GM21390 (cell line): ENCODE measurements at regions not wholly inside any gene's neighbourhood (a gene's known extent, or its start where the extent isn't known, plus 50 kb on each side); places are given as distances from the start of the nearest gene placed in this dataset.
A peak's percentile ranks its signal among the peaks of the same experiment; 100 is the strongest.
"Not testable (repeated sequence)": the region's sequence is repeated elsewhere in the genome, so short reads cannot be mapped to it uniquely, and the experiment has no call there.

Source experiments
- ATAC-seq: cut with Tn5 transposase; IDR thresholded peaks from one replicate; pipeline ENCODE4 v1.9.1; 2021; ENCODE audit not compliant: unreplicated experiment

DNA sequence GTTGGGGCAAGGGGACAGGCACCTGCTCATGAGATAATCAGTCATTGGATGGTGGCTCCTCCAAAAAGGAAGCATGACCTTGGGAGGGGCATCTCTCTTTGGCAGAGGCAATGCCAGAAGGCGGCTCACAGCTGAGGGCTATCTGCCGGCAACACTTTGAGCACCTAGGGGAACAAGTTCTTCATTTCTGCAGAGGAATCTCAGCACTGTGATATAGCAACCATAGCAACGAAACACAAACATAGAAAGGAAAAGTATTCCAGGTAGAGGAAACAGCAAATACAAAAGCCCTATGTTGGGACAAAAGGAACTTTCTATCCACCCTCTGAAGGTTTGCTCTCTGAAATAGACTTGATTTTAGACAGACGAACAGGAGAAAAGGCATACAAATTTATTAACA, 89.1 kb upstream of the NEDD4L start:
- ATAC-seq, result no peak

DNA sequence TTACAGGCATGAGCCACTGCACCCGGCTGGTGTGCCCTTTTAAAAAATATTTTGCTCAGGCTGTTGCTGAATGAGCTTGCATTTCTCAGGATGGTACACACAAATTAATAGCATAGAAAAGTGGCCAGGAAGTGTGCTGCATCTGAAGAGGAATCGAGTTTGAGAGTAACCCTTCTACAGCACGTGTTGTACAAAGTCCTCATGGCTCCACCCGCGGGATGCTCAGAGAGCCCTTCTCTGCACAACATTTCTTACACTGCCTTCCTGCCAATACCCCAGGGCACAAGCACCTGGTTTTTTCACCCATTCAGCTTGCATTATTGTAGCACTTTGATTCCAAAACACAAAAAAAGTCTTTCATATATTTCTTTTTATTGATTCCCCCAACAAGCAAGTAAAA, 90.1 kb upstream of the NEDD4L start:
- no peak for ATAC-seq

DNA sequence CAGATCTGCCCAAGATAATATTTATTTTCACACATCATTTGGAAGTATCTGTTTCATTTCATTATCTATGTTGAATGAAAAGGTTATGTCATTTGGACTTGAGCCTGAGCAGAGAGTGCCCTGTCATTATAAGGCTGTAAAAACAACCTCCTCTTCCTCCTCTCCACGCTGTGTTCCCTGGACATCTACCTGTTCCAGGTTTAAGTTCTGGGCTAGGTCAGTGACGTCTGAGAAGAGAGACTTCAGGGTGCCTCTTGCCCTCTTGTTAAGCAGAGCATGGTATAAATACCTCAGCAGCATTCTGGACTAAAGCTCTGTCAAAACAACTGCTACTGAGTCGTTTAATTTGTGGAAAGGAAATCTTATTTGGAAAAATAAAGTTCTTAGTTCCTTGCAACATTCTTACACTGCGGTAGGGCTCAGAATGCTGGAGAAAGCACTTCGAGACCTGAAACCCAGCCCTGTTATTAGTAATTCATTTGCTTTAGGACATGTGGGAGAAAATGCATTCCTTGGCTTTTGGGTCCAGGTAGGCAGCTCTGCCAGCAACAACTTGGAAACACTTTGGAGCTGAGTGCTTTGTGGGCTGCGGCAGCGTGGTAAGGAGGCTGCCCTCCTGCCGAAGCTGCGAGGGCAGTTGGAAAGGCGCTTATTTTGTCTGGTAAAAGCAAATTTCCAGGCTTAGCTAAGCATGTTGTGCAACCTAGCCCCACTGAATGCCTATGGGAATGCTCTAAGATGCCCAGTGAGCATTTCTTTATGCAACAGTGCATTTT, 91.8 kb upstream of the NEDD4L start:
- ATAC-seq, result no peak

DNA sequence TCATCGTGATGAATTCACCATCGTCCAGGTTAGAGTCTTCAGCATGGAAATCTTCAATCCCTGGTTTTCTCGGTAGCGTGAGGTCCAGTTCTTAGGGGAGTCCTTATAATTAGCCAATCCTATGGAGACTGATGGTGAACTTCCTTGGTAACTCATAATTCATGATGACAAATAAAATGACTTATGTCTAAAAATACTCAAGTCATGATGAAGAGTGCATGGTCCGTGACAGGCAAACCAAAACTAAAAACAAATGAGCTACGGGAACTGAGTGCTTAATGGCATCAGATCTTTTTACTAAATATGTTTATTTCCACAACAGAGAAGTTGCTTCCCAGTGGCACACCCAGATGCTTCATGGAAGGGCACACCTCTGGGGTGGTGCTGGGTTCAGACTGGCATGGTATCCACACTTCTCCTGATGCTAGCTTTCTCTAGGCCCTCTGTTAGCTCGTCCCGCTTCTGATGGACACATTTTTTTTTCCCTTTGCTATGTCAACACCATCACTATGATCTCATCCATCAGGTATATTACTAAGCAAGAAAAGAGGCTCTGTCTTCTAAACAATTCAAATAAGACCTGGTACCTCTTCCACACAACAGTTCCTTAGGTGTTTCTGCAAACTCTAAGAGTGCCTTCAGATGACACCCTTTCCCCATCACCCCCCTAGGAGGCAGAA, 92.8 kb upstream of the NEDD4L start:
- peak; percentile 53 for ATAC-seq

DNA sequence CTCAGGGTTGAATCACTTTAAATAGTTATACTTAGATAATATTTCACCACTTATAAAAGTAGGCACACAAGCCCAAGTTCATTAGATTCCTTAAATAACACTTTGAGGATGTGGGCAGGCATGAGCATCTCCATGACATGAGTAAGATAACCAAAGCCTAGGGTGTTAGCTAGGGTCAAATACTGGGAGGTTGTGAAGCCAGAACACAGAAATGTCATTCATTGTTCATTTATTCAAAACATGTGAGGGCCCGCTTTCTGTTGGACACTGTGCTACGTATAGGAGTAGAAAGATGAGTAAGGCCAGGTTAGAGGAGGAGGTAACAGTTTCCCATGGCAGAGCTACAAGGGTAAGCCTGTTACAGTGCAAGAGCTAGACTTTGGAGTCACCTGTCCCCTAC, 93.5 kb upstream of the NEDD4L start:
- no peak for ATAC-seq

DNA sequence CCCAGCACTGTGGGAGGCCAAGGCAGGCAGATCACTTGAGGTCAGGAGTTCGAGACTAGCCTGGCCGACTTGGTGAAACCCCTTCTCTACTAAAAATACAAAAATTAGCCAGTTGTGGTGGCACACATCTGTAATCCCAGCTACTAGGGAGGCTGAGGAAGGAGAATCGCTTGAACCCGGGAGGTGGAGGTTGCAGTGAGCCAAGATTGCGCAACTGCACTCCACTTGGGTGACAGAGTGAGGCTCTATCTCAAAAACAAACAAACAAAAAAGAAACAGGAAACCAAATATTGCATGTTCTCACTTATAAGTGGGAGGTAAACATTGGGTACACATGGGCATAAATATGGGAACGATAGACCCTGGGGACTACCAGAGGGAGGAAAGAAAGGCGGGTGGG, 94.7 kb upstream of the NEDD4L start:
- ATAC-seq, result not testable (repeated sequence)

DNA sequence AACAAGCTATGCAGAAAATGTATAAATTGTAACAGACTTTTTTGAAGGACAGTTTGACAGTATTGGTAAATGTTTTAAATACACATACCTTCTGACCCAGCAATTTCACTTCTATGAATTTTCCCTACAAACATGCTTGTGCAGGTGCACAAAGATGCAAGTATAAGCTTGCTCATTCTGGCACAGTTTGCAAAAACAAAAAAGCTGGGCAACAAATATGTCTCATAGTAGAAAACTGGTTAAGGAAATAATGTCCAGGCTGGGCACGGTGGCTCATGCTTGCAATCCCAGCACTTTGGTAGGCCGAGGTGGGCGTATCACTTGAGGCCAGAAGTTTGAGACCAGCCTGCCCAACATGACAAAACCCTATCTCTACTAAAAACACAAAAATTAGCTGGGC, 96.9 kb upstream of the NEDD4L start:
- ATAC-seq, result no peak

DNA sequence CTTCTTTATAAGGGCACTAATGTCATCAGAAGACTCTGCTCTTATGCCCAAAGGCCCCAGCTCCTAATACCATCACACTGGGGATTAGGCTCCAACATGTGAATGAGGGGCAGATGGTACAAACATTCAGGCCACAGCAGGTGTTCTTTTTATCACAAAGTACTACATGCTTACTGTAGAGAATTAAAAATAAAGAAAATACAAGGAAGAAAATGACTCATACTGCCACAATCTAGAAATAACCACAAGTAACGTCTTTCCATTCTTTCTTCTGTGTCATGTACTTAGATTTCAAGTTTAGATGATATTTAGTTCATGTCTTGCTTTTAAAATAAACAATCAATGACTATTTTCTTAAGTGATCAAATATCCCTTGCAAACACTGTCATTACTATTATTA, 100.3 kb upstream of the NEDD4L start:
- no peak for ATAC-seq

DNA sequence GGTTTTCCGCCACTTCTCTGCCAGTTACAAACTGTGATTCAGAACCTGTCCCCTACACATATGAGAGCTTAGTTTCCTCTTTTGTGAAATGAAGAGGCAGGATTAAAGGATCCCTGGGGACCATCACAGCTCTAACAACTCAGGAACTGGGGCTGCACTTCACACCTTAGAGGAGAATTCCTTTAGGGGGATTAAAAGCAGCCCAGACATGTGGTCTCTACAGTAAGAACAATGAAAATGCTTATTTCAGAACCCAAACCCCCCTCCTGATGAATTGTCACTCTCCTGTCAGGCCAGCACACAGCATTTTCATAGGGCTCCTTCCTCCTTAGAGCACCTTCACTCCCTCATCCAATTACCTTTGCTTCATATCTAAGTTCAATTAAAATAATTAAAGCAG, 101.5 kb upstream of the NEDD4L start:
- ATAC-seq, result no peak

DNA sequence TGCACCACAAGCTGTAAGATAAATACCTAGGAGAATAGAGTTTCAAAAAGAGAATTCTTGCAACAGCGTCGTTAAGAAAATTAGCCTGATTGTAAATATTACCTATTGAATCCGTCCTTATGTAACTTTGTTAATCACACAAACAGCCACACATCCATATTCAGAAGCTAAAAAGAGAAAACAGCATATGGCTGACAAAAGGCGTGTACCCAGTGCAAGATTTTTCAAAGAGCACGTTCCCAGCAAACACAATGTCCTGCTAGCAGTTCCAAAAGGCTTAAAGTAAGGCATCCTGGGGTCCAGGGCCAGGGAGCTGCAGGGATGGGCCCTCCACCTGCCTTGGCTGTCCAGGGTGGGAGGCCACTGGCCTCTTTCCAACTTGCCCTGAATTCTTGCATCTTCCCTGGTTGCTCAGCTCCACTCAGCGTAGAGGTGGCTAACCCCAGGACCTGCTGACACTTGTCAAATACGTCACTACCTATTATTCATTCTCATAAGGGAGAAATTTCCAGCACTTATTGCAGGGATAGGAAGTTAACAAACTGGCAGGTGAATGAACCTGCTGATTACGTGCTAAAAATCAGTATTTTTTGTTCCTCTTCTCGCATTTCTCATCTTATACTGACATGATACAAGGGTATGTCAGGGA, 102.1 kb upstream of the NEDD4L start:
- no peak for ATAC-seq

DNA sequence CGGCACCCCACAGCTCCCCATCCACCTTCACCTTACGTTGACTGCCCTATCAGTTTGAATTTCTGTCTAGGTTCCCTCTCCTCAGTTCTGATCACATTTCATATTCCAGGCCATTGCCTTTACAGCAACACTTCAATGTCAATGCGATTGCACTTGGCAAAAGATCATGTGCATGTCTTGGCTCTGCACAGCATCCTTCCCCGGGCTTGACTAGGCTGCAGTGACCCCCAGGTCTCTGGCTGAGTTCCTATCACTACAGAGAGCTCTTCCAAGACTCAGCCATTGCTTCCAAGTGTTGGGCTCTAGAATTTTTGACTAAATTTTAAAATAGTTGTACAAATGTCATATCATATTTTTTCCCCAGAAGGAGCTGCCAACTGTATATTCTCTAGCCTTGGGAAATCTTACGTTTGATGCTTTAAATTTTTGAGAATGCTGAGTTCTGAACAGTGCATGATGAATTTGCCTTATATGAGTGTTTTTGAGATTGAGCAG, 103.8 kb upstream of the NEDD4L start:
- ATAC-seq, result no peak

DNA sequence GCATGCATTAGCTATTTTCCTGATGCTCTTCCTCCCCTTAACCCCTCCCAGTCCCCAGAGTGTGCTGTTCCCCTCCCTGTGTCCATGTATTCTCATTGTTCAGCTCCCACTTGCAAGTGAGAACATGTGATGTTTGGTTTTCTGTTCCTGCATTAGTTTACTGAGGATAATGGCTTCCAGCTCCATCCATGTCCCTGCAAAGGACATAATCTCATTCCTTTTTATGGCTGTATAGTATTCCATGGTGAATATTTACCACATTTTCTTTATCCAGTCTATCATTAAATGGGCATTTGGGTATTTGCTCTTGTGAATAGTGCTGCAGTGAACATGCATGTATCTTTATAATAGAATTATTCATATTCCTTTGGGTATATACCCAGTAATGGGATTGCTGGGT, 109.7 kb upstream of the NEDD4L start:
- ATAC-seq, result not testable (repeated sequence)

DNA sequence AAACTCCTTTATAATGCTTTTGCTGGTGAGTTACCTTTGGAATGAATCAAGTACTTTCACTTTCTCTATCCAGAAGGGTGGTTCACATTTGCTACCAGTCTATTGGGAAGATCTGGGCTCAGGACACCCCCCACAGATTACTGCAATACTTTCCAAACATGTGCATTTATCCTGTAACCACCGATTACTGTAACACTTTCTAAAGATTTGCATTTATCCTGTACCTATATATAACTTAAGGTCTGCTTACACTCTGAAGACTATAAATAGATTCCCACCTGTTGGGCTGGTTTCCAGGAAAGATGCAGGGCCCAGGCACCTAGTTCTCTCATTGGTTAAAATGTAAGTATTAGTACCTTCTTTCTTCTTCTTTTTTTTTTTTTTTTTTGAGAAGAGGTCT, 113.0 kb upstream of the NEDD4L start:
- ATAC-seq, result peak; percentile 88

DNA sequence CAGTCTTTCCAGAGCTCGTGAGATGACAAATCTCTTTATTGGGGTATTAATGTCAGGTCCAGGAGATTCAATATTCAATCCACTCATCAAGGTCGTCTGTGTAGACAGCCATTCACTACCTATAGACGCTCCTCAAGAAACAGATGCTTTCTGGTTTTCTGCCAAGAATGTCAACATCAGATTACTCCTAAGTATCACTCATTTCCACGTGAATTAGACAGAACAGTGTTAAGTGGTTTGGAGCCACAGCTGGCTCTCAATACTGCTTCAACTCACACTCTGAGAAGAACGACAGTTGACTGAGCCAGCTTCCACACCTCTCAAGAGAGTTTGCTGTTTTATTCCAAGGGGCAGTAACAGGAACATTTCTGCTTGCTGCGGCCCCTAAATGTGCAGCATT, 113.5 kb upstream of the NEDD4L start:
- no peak for ATAC-seq

DNA sequence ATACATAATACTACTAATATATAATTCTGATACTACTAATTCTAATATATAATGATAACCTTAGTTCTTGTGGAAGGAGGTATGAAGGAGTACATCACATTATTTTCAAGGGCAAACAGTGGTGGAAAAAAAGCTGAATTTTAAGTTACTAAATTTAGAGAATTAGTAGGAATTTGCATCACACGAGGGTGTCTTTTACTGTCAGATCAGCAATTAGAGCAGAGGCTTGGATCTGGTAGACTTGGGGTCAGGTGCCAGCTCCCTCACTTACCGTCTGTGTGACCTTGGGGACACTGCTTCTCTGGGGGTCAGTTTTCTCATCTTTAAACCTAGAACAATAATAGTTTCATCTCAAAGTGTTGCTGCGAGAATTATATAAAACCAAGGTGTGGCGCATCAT, 114.1 kb upstream of the NEDD4L start:
- ATAC-seq, result no peak

DNA sequence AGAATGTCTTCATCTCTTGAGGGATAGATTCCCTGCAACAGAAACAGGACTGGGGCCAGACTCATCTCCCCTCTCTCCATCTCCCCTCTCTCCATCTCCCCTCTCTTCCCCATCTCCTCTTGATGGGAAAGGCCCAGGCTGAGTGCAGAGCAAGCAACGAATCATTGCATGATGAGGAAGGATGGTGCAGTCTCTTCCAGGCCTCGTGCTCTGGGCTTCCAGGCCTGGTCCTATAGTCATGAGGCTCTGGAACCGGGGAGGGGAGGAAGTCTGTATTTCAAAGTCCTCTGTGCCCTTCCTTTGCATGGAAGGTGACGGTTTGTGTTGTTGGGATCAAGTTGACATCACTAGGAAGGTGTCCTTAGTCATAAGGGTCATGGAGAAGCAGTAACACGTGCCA, 115.6 kb upstream of the NEDD4L start:
- no peak for ATAC-seq

DNA sequence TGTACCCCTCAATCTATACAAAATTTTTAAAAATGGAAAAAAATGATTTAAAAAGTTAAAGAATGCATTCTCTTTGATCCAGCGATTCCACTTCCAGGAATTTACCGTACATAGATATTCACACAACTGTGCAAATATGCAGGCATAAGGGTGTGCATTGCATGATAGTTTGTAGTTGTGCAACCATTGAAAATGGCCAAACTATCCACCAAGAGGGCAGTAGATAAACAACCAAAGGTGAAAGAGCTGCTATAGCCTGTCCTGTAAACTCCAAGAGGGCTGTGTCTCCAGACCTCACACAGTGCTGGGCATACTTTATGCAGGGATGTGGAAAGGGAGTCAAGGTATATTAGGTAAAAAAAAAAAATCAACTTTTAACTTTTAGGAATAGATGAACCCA, 116.5 kb upstream of the NEDD4L start:
- no peak for ATAC-seq

DNA sequence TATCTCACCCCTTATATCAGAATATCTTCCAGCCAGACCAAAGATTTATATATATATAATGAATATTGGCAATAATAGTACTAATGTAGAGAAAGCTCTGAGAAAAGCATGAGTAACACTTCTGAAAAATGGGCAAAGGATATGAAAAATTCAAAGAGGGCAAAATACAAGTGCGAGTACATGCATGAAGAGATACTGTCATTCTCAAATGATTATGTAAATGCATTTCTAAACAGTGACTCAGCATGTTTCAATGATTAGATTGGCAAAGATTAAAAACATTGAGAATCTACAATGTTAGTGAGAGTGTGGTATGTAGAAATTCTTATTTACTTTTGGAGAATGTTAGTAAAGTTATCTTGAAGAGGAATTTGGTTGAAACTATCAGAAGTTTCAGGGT, 118.3 kb upstream of the NEDD4L start:
- ATAC-seq, result no peak

DNA sequence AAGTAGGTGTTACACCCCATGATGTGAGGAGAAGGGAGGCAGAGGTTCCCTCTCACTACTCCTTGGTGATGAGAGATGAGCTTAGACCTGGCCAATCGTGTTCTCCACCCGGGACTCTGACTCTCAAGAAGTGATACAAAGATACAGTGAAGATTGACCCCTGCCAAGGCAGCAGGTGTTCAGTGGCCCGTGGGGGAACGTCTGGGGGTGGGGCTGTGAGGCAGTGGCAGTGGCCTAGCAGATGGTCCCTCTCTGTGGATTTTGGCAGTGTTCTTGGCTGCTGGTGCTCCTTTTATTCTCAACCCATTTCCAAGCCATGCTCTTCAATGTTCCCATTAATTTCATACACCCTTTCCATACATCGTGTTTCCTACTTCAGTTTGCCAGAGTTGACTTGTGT, 120.4 kb upstream of the NEDD4L start:
- ATAC-seq, result no peak

DNA sequence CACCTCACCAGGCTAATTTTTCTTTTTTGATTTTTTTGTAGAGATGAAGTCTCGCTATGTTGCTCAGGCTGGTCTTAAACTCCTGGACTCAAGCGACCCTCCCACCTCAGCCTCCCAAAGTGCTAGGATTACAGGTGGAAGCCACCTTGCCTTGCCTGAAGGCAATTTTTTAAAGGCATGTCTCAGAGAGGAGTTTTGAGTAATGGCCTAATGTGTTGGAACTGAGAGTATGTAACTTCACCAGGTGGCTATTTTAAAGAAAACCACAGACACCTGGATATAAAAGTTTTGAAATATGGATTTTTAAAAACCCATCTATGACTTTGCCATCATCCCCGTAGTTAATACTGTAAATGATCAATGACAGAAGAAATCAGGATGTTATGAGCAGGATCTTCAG, 119.8 kb upstream of the ATP8B1 start:
- no peak for ATAC-seq

DNA sequence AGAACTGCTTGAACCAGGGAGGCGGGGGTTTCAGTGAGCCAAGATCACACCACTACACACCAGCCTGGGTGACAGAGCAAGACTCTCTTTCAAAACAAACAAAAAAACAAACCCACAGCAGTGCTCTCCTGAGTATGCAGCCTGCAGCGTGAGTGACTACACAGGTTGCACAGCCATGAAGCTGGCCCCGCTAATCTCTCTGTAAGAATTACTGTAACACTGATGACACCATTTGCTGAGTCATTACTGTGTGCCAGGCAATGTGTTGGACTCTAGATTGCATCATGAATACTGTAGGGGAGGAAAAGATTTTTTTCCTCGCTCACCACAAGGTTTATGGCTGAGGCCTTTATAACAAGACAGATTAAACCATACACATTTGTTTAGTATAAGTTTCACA, 118.6 kb upstream of the ATP8B1 start:
- no peak for ATAC-seq

DNA sequence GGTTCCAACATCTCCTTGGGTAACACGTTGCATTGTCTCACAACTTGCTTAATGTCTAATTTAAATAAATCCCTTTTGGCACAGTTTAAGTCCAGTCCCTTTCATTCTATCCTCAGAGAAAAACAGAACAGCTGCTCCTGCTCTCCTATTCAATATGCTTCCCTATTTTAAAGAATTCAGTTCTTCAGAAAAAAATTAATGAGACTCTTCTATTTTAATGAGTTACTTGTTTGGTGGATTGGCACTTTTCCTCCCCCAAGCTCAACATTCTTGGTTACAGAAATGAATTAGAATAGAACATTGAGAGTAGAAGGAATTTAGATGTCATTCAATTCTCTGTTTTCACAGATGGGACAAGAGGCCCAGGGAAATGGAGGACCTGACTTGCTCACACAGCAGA, 116.9 kb upstream of the ATP8B1 start:
- no peak for ATAC-seq
